NOMO-1 (cell line): ENCODE measurements at regions not wholly inside any gene's neighbourhood (a gene's known extent, or its start where the extent isn't known, plus 50 kb on each side); places are given as distances from the start of the nearest gene placed in this dataset.
"Not testable (repeated sequence)": the region's sequence is repeated elsewhere in the genome, so short reads cannot be mapped to it uniquely, and the experiment has no call there.

Source experiments
- DNase-seq, 2 experiments: peaks; one replicate each; lab custom pipeline; 2025; ENCODE audit not compliant: unreplicated experiment in 2 of 2; lab: John Stamatoyannopoulos, UW

DNA sequence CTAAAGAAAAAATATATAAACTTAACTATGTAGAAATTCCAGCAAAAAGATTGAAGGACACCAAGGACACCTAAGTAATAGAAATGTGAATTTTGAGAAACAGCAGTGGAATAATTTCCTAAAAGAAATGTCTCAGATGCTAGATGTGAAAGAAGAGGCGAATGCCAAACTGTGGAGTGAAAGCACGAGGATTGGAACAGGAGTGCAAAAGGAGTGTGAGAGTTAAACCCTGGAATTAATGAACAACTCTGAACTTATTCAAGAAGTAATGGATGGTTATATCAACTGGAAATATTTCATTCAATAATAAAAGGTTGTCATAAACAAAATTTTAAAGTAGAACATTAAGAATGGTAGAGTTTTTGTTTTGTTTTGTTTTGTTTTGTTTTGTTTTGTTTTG is 78.5 kb upstream of the SGIP1 start:
- DNase-seq: no peak

- DNase-seq: no peak
Measured at GRCh38 chr1:66460776-66461175, 73.2 kb upstream of the SGIP1 start.

DNA sequence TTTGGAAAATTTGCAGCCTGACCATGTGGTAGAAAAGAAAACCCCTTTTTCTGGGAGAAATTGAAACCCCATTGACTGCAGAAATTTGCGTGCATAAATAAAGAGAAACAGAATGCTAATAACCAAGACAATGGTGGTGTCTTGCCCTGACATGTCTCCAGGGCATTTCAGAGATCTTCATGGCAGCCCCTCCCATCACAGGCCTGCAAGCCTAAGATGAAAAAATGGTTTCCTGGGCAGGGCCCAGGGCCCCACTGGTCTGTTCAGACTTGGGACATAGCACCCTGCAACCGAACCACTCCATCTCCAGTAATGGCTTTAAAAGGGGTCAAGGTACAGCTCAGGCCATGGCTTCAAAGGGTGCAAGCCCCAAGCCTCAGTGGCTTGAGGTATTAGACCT is 71.6 kb upstream of the SGIP1 start:
- no peak for DNase-seq

- no peak for DNase-seq
Measured at GRCh38 chr1:66464351-66464750, 69.6 kb upstream of the SGIP1 start.

- DNase-seq: no peak
Measured at GRCh38 chr1:66464802-66465201, 69.2 kb upstream of the SGIP1 start.

GRCh38 chr1:66466695-66467094 is 67.3 kb upstream of the SGIP1 start:
- DNase-seq: not testable (repeated sequence)

DNA sequence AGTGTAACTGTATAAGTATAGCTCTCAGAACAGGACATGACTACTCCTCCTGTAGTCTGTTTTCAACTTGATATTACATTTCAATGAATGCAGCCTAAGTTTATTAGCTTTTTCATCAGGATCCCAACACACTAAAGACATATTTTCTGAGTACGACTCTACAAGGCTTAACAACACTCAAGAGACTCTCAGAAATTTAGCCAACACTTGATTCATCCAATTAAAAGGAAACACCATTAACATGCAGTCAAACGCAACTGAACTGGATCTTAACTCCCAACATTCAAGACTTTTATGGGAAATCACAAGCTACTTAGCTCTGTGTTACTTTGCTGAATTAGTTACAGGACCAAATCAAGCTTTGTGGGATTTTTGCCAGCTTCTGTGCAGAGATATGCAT is 65.2 kb upstream of the SGIP1 start:
- DNase-seq: no peak

DNA sequence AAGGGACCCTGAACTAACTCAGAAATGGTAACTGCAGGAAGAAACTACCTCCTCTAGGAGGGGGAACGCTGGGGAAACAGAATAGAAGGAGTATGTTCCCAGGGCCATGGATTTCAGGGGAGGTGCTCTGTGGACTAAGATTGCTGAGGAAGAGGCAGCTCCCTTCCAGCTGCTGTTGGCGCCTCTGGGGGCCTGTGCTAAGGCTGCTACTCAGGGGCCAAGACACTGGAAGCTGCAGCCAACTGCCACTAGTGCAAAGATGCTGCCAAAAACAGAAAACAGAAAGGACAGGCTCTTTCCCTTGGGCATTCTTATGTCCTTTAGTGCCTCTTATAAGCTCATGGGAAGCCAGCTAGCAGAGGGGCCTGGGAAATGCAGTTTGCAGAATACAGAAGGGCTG is 58.0 kb upstream of the SGIP1 start:
- DNase-seq: no peak

GRCh38 chr1:66476774-66477173 is 57.2 kb upstream of the SGIP1 start:
- no peak for DNase-seq

DNA sequence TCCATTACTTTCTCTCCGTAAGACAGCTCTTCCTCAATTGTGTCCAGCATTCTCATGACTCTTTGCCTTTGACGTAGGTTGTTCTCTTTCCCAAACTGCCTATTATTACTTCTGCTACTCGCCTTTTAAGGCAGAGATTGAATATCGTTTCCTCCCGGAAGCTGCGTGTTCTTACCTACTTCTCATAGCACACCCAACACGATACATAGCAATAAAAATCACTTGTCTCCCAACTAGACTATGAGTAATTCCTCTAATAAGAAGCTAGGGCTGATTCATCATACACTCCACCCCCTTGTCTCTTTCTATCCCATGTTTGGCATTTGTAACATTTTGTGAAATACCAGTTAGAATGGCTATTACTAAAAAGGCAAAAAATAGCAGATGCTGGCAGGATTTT is 55.8 kb upstream of the SGIP1 start:
- no peak for DNase-seq

GRCh38 chr1:66480162-66480561 is 53.8 kb upstream of the SGIP1 start:
- DNase-seq: no peak

GRCh38 chr1:66481215-66481614 is 52.7 kb upstream of the SGIP1 start:
- not testable (repeated sequence) for DNase-seq
